ENCODE measurements at regions not wholly inside any gene's neighbourhood (a gene's known extent, or its start where the extent isn't known, plus 50 kb on each side); places are given as distances from the start of the nearest gene placed in this dataset.

DNA sequence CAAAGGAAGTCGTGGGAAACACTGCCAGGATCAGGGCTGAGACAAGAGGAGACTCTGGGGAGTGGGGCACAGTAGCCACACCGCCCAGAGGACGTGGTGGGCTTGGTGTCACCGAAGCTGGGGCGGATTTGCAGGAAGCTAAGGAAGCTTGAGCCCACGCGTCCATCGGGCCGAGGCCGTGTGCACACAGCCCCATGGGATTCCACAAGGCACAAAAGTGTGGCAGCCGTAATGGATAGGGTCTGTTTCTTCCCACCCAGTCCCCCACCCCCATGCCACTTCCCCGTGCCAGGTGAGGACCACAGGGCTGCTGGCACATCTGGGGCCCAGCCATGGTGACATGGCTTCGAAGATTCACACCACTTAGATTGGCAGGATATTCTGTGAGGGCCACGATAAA lies 153.2 kb upstream of the SPACA7 start:
- TF ChIP-seq POLR2AphosphoS5 (IDR thresholded peaks at IDR 0.05; ENCODE audit: insufficient read depth in 1 of 2, low read depth in 1 of 2): no peak
- no peak for TF ChIP-seq POLR2A (IDR thresholded peaks at IDR 0.05)
- no peak for TF ChIP-seq CTCF (IDR thresholded peaks at IDR 0.05)
